Common myeloid progenitor, CD34-positive (primary cell): ENCODE measurements at regions not wholly inside any gene's neighbourhood (a gene's known extent, or its start where the extent isn't known, plus 50 kb on each side); places are given as distances from the start of the nearest gene placed in this dataset.
A peak's percentile ranks its signal among the peaks of the same experiment; 100 is the strongest.

ENCODE experiments used
- CTCF ChIA-PET: fragments of 350-600 bp; sonication (Branson Sonifier 250); formaldehyde crosslinking; loops from one replicate; lab custom pipeline; 2021; ENCODE audit warnings: antibody characterized with exemption; lab: Charles Lee
- POLR2A ChIA-PET: fragments of 350-600 bp; sonication (Branson Sonifier 250); formaldehyde crosslinking; loops from one replicate; lab custom pipeline; 2021; ENCODE audit warnings: antibody characterized with exemption; lab: Charles Lee
- DNase-seq, 3 donors: peaks; one replicate each; pipeline versions ENCODE4 v3.0.0 to v3.0.0-alpha.2; 2013
- H3K27ac ChIP-seq, 2 experiments: 1 replicate in 1 of 2; 2 replicates in 1 of 2; pipeline ENCODE4 v1.7.0; 2013; ENCODE audit warnings: inconsistent platforms in 2 of 2, low read length in 2 of 2, mild to moderate bottlenecking in 2 of 2, low read depth in 1 of 2, moderate library complexity in 1 of 2; ENCODE audit not compliant: severe bottlenecking in 2 of 2, insufficient read depth in 1 of 2, poor library complexity in 1 of 2
- H3K27me3 ChIP-seq, 5 experiments: replicated peaks in 2 of 5; 1 replicate in 3 of 5; 2 replicates in 2 of 5; pipeline versions ENCODE4 v1.6.1 to v1.7.0; 2013; ENCODE audit warnings: low read length in 4 of 5, mild to moderate bottlenecking in 2 of 5, moderate library complexity in 2 of 5, inconsistent platforms in 1 of 5; ENCODE audit not compliant: insufficient read depth in 5 of 5, control insufficient read depth in 4 of 5
- H3K36me3 ChIP-seq, 4 experiments: 1 replicate in 2 of 4; 2 replicates in 2 of 4; pipeline versions ENCODE4 v1.6.1 to v1.7.0; 2013; ENCODE audit warnings: low read length in 3 of 4, control low read depth in 1 of 4, mild to moderate bottlenecking in 1 of 4; ENCODE audit not compliant: control insufficient read depth in 4 of 4, insufficient read depth in 4 of 4
- H3K4me1 ChIP-seq, 4 experiments: 1 replicate in 3 of 4; 2 replicates in 1 of 4; pipeline versions ENCODE4 v1.6.1 to v1.7.1; 2013; ENCODE audit warnings: low read length in 3 of 4, mild to moderate bottlenecking in 3 of 4, control low read depth in 1 of 4, inconsistent platforms in 1 of 4, moderate library complexity in 1 of 4; ENCODE audit not compliant: control insufficient read depth in 4 of 4, insufficient read depth in 4 of 4; ENCODE audit errors: control extremely low read depth in 1 of 4
- H3K4me3 ChIP-seq, 7 experiments: 1 replicate in 4 of 7; 2 replicates in 3 of 7; pipeline versions ENCODE4 v1.5.1 to v1.7.0; 2013; ENCODE audit warnings: mild to moderate bottlenecking in 7 of 7, low read length in 6 of 7, moderate library complexity in 6 of 7, inconsistent platforms in 2 of 7, low read depth in 2 of 7, control low read depth in 1 of 7; ENCODE audit not compliant: insufficient read depth in 4 of 7, control insufficient read depth in 1 of 7; ENCODE audit errors: extremely low read depth in 1 of 7
- H3K9me3 ChIP-seq, 5 experiments: 1 replicate in 4 of 5; 2 replicates in 1 of 5; pipeline versions ENCODE4 v1.6.1 to v1.7.1; 2013; ENCODE audit warnings: low read length in 4 of 5, mild to moderate bottlenecking in 2 of 5, inconsistent platforms in 1 of 5, low read depth in 1 of 5, moderate library complexity in 1 of 5; ENCODE audit not compliant: control insufficient read depth in 4 of 5, insufficient read depth in 2 of 5; ENCODE audit errors: control extremely low read depth in 1 of 5
- WGBS: methylation state at CpG from one replicate; pipeline ENCODE4 v1.1.5; 2013; ENCODE audit not compliant: insufficient coverage; 5-methylcytosine and 5-hydroxymethylcytosine counted together

DNA sequence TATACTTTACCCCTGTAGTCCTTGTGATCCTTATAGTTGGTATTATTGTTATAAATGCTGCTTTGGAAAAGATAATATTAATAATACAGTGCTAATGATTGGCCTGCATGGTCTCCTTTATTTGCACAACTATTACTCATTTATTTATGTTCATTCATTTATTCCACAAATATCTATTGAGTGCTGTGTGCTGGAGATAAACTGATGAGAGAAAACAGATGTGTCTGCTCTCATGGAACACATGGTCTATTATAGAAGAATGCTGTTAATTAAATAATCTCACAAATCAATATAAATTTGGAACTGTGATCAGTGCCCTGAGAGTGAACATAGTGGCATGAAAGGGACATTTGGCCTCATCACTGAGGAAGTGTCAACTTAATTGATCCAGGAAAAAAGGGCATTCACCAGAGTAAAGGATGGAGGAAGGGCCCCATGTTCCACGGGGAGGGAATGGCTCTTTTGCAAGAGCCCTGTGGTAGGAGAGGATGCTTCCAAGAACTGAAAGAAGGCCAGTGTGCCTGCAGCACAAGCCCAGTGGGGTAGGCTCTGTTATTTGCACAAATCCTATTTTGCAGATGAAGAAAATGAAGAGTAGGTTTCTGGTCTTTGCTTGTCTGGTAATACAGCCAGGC lies 91.5 kb upstream of the STK39 start:
- POLR2A ChIA-PET: no interaction called here
- H3K27ac ChIP-seq: no peak overlapping the region

DNA sequence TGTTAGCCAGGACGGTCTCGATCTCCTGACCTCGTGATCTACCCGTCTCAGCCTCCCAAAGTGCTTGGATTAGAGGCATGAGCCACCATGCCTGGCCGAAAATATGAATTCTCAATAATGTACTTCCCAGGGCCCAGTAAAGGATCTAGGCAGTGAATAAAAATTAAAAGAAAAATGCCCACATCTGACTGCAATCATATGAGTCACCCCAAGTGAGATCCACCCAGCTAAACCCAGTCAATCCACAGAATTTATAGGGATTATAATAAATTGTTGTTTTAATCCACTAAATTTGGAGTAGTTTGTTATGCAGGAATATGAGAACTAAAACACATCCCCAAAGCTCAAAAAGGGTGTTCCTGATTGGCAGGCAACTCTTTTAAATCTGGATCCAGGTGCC lies 93.5 kb upstream of the STK39 start:
- Histone ChIP-seq H3K27ac (no peak overlapping the region), H3K4me1 (peaks cover 0 to 7% (median 0%) of the 10 kb centered on the region in 4 experiments), H3K4me3 (no peak overlapping the region), H3K27me3 (no peaks in the 10 kb centered on the region), H3K9me3 (no peaks in the 10 kb centered on the region), H3K36me3 (no peaks in the 10 kb centered on the region)
- CTCF ChIA-PET: no interaction called here
- POLR2A ChIA-PET: no interaction called here
- DNase-seq: no peak
- 100% methylated on average over 5 of the region's 5 CpGs for WGBS

More for the DNA sequence above, 91.5 kb upstream of the STK39 start:
- WGBS: 92% methylated on average over 1 of the region's 1 CpG
- Histone ChIP-seq H3K36me3 (no peaks in the 10 kb centered on the region), H3K27me3 (no peaks in the 10 kb centered on the region), H3K4me3 (no peak overlapping the region), H3K4me1 (no peaks in the 10 kb centered on the region), H3K9me3 (no peaks in the 10 kb centered on the region)
- CTCF ChIA-PET: interaction anchor here (1.2 kb wide), 1 partner anchor 13 kb away, joined by 3 read pairs; no protein-coding TSS in a partner anchor
- no peak for DNase-seq

DNA sequence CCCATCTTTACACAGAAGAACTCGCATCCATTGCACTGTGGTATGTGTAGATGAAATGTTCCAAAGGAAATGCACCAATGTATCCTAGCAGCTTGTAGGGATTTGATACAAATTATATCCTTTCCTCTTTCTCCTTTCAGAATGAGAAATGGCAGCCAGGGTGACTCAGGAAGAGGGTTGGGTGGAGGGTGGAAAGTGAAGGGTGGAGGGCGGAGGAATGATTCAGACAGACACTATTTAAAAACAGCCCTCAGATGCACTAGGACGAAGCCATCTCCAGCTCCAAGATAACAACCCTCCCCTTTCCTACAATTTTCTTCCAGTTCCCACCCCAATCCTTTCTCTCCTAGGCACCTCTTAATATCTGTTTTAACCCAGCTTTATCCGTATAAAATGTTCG lies 96.2 kb upstream of the STK39 start:
- POLR2A ChIA-PET: no interaction called here

DNA sequence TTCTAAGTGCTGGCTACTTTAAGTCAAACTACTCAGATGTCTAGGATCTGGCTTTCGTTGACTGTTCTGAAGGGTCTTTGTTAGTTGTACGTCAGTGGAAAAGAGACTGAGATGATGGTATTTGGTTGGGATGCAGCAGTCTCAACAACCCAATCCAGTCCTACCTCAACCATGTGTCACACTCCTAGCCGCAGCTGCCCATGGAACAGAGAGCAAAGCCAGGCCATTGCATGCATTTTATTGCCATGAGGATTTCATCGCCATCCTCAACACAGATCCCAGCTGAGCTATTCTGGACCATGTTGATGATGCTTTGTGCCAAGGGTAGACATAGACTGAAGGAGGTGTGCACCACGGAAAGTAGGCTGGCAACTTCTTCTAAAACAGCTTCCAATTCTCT lies 97.3 kb upstream of the STK39 start:
- H3K27me3 ChIP-seq: no peaks in the 10 kb centered on the region
- H3K36me3 ChIP-seq: no peaks in the 10 kb centered on the region
- no peak overlapping the region for H3K4me3 ChIP-seq
- peaks cover 0 to 12% (median 2%) of the 10 kb centered on the region in 4 experiments for H3K4me1 ChIP-seq
- ChIA-PET CTCF (interaction anchor here (0.5 to 6.7 kb wide), 11 partner anchors 10 to 576 kb away, joined by 3 to 96 read pairs (median 4); no protein-coding TSS in a partner anchor), POLR2A (interaction anchor here (0.6 kb wide), 2 partner anchors 153 to 1052 kb away, joined by 4 to 5 read pairs; no protein-coding TSS in a partner anchor)
- no peak for DNase-seq
- H3K9me3 ChIP-seq: no peaks in the 10 kb centered on the region
- H3K27ac ChIP-seq: no peak overlapping the region
- WGBS: 90% methylated on average over 1 of the region's 5 CpGs

More for the DNA sequence above, 96.2 kb upstream of the STK39 start:
- 96% methylated on average over 3 of the region's 5 CpGs for WGBS
- Histone ChIP-seq H3K9me3 (no peaks in the 10 kb centered on the region), H3K27ac (no peak overlapping the region), H3K36me3 (no peaks in the 10 kb centered on the region), H3K27me3 (no peaks in the 10 kb centered on the region), H3K4me3 (no peak overlapping the region), H3K4me1 (peaks cover 0 to 12% (median 2%) of the 10 kb centered on the region in 4 experiments)
- no peak for DNase-seq
- CTCF ChIA-PET: interaction anchor here (0.5 to 3.7 kb wide), 6 partner anchors 9 to 416 kb away, joined by 3 to 21 read pairs (median 4); no protein-coding TSS in a partner anchor

DNA sequence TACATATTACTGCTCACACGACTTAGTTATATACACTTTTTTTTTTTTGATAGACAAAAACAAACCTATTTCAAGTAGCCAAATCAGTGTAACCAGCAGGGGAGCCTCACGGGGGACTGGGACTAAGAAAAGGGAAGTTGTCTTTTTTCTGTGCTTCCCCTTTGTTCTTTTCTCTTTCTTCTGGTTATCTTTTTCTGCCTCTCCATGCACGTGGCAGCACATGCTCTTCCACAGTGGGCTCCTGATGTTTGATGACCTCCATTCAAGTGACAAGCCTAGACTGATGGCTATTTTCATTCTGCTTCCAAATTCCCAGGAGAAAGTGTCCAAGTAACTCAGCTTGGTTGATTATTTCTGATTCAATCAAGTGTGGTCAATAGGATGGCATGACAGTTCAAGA lies 98.2 kb upstream of the STK39 start:
- peak; percentile 46 to 84 (median 83) for DNase-seq
- Histone ChIP-seq H3K9me3 (no peaks in the 10 kb centered on the region), H3K4me1 (peaks cover 0 to 12% (median 2%) of the 10 kb centered on the region in 4 experiments), H3K27ac (no peak overlapping the region), H3K4me3 (no peak overlapping the region), H3K36me3 (no peaks in the 10 kb centered on the region), H3K27me3 (no peaks in the 10 kb centered on the region)
- WGBS: 0% methylated on average over 3 of the region's 3 CpGs
- ChIA-PET CTCF (interaction anchor here (0.7 to 6.7 kb wide), 9 partner anchors 11 to 575 kb away, joined by 3 to 96 read pairs (median 5); no protein-coding TSS in a partner anchor), POLR2A (no interaction called here)

DNA sequence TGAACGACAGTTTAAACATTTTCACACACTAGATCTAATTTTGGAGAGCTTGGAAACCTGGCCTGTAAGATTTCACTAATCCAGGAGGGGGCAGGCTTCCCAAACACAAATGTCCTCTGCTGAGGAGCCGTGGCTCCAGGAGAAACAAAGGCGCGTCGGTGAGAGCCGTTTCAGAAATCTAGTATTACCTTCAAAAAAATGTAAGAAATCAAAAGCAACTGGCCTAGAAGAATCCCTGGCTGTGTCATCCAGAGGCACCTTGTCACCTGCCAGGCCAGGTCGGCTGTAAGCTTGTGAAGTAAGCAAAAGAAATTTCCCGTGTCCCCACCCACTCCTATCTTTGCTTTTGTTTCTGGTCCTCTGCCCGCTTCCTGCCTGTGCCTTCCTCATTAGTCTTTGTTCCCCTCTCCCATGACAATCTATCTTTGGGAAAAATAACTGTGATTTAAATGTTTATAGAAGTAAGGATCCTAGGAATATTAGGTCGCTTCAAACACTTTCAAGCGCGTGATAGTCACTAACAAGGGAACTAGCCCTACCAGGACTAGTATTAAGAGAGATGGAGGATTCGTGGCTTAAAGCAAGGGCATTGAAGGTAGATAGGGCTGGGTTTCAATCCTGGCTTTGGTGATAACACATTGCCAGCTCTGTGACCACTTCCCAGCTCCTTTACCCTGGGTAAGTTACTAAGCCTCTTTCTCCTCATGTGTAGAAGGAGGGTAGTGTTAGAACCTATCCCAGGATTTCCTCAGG lies 99.5 kb upstream of the STK39 start:
- H3K36me3 ChIP-seq: no peaks in the 10 kb centered on the region
- no peak overlapping the region for H3K27ac ChIP-seq
- H3K4me1 ChIP-seq: peaks cover 0 to 12% (median 2%) of the 10 kb centered on the region in 4 experiments
- no peaks in the 10 kb centered on the region for H3K9me3 ChIP-seq
- 55% methylated on average over 6 of the region's 13 CpGs for WGBS
- POLR2A ChIA-PET: no interaction called here
- H3K4me3 ChIP-seq: peak overlapping the region in 6 of 7 experiments; percentile 63 to 83 (median 70)
- no peaks in the 10 kb centered on the region for H3K27me3 ChIP-seq
- DNase-seq: peak; percentile 62 to 86 (median 80)
- CTCF ChIA-PET: interaction anchor here (0.8 to 6.7 kb wide), 20 partner anchors 10 to 572 kb away, joined by 3 to 96 read pairs (median 4); no protein-coding TSS in a partner anchor
